ENCODE measurements at regions not wholly inside any gene's neighbourhood (a gene's known extent, or its start where the extent isn't known, plus 50 kb on each side); places are given as distances from the start of the nearest gene placed in this dataset.
"Not testable (repeated sequence)": the region's sequence is repeated elsewhere in the genome, so short reads cannot be mapped to it uniquely, and the experiment has no call there.

- peaks cover 13 to 19% of the 10 kb centered on the region in 2 donors for H3K27me3 Mint-ChIP-seq
Measured at GRCh38 chr17:27951872-27952271, 58.7 kb upstream of the LYRM9 start.

GRCh38 chr17:27952366-27952765, 59.2 kb upstream of the LYRM9 start:
- no peak overlapping the region for H3K27ac ChIP-seq (ENCODE audit: low read depth, low read length)
- Mint-ChIP-seq H3K27ac (peak overlapping the region in 1 of 7 donors; percentile 63), H3K36me3 (no peaks in the 10 kb centered on the region), H3K9me3 (no peaks in the 10 kb centered on the region), H3K27me3 (peaks cover 13 to 19% of the 10 kb centered on the region in 2 donors), H3K4me3 (no peak overlapping the region), H3K4me1 (no peaks in the 10 kb centered on the region)
- H3K27me3 ChIP-seq (ENCODE audit: insufficient read depth, low read length) = no peaks in the 10 kb centered on the region
- POLR2A ChIA-PET (ENCODE audit: partially characterized antibody) = no interaction called here
- H3K36me3 ChIP-seq (ENCODE audit: insufficient read depth, low read length) = no peaks in the 10 kb centered on the region
- no peaks in the 10 kb centered on the region for H3K9me3 ChIP-seq (ENCODE audit: control insufficient read depth in 1 of 2, low read length in 2 of 2)
- H3K4me1 ChIP-seq (ENCODE audit: insufficient read depth, low read length) = no peaks in the 10 kb centered on the region
- H3K4me3 ChIP-seq (ENCODE audit: low read length in 2 of 2) = no peak overlapping the region
- no peak for DNase-seq
- CTCF ChIA-PET (ENCODE audit: partially characterized antibody) = no interaction called here
- intact Hi-C loops (cut with micrococcal nuclease) = no loop called here

More at GRCh38 chr17:27951872-27952271, 58.7 kb upstream of the LYRM9 start:
- Mint-ChIP-seq H3K4me3 (no peak overlapping the region), H3K4me1 (no peaks in the 10 kb centered on the region), H3K27ac (no peak overlapping the region), H3K36me3 (no peaks in the 10 kb centered on the region), H3K9me3 (no peaks in the 10 kb centered on the region)
- DNase-seq = no peak
- H3K9me3 ChIP-seq (ENCODE audit: control insufficient read depth in 1 of 2, low read length in 2 of 2) = no peaks in the 10 kb centered on the region
- POLR2A ChIA-PET (ENCODE audit: partially characterized antibody) = no interaction called here
- no peaks in the 10 kb centered on the region for H3K36me3 ChIP-seq (ENCODE audit: insufficient read depth, low read length)
- no peak overlapping the region for H3K4me3 ChIP-seq (ENCODE audit: low read length in 2 of 2)
- CTCF ChIA-PET (ENCODE audit: partially characterized antibody) = no interaction called here
- no peaks in the 10 kb centered on the region for H3K4me1 ChIP-seq (ENCODE audit: insufficient read depth, low read length)
- no peaks in the 10 kb centered on the region for H3K27me3 ChIP-seq (ENCODE audit: insufficient read depth, low read length)
- H3K27ac ChIP-seq (ENCODE audit: low read depth, low read length) = no peak overlapping the region
- intact Hi-C loops (cut with micrococcal nuclease) = no loop called here

- H3K9me3 ChIP-seq (ENCODE audit: control insufficient read depth in 1 of 2, low read length in 2 of 2) = no peaks in the 10 kb centered on the region
- ChIA-PET POLR2A (ENCODE audit: partially characterized antibody) (no interaction called here), CTCF (ENCODE audit: partially characterized antibody) (no interaction called here)
- no peaks in the 10 kb centered on the region for H3K27me3 ChIP-seq (ENCODE audit: insufficient read depth, low read length)
- Mint-ChIP-seq H3K36me3 (no peaks in the 10 kb centered on the region), H3K4me3 (no peak overlapping the region), H3K9me3 (no peaks in the 10 kb centered on the region), H3K27me3 (peaks cover 13 to 16% of the 10 kb centered on the region in 2 donors), H3K4me1 (no peaks in the 10 kb centered on the region), H3K27ac (peak overlapping the region in 1 of 7 donors; percentile 53)
- no peaks in the 10 kb centered on the region for H3K36me3 ChIP-seq (ENCODE audit: insufficient read depth, low read length)
- no peak for DNase-seq
- intact Hi-C loops (cut with micrococcal nuclease) = no loop called here
- no peak overlapping the region for H3K4me3 ChIP-seq (ENCODE audit: low read length in 2 of 2)
- H3K4me1 ChIP-seq (ENCODE audit: insufficient read depth, low read length) = no peaks in the 10 kb centered on the region
- H3K27ac ChIP-seq (ENCODE audit: low read depth, low read length) = no peak overlapping the region
Measured at GRCh38 chr17:27954548-27955495, 61.7 kb upstream of the LYRM9 start.

- Histone ChIP-seq H3K9me3 (ENCODE audit: control insufficient read depth in 1 of 2, low read length in 2 of 2) (no peaks in the 10 kb centered on the region), H3K4me3 (ENCODE audit: low read length in 2 of 2) (no peak overlapping the region), H3K36me3 (ENCODE audit: insufficient read depth, low read length) (no peaks in the 10 kb centered on the region), H3K27ac (ENCODE audit: low read depth, low read length) (no peak overlapping the region), H3K27me3 (ENCODE audit: insufficient read depth, low read length) (no peaks in the 10 kb centered on the region), H3K4me1 (ENCODE audit: insufficient read depth, low read length) (no peaks in the 10 kb centered on the region)
- POLR2A ChIA-PET (ENCODE audit: partially characterized antibody) = no interaction called here
- no peak for DNase-seq
- Mint-ChIP-seq H3K4me3 (no peak overlapping the region), H3K9me3 (no peaks in the 10 kb centered on the region), H3K4me1 (no peaks in the 10 kb centered on the region), H3K27me3 (peaks cover 6 to 13% of the 10 kb centered on the region in 2 donors), H3K27ac (no peak overlapping the region), H3K36me3 (no peaks in the 10 kb centered on the region)
- intact Hi-C loops (cut with micrococcal nuclease) = no loop called here
- CTCF ChIA-PET (ENCODE audit: partially characterized antibody) = no interaction called here
Measured at GRCh38 chr17:27956601-27957445, 63.7 kb upstream of the LYRM9 start.

GRCh38 chr17:27957446-27957793, 64.3 kb upstream of the LYRM9 start:
- H3K36me3 ChIP-seq (ENCODE audit: insufficient read depth, low read length); H3K4me1 Mint-ChIP-seq; CTCF ChIA-PET (ENCODE audit: partially characterized antibody); H3K4me3 Mint-ChIP-seq; H3K27ac ChIP-seq (ENCODE audit: low read depth, low read length); H3K36me3 Mint-ChIP-seq; H3K9me3 ChIP-seq (ENCODE audit: control insufficient read depth in 1 of 2, low read length in 2 of 2); POLR2A ChIA-PET (ENCODE audit: partially characterized antibody); DNase-seq; H3K9me3 Mint-ChIP-seq; intact Hi-C loops (cut with micrococcal nuclease); H3K4me1 ChIP-seq (ENCODE audit: insufficient read depth, low read length); H3K27me3 ChIP-seq (ENCODE audit: insufficient read depth, low read length); H3K4me3 ChIP-seq (ENCODE audit: low read length in 2 of 2): not testable (repeated sequence)
- Mint-ChIP-seq H3K27me3 (peaks cover 6 to 14% of the 10 kb centered on the region in 2 donors), H3K27ac (peak overlapping the region in 1 of 7 donors; percentile 19)

- H3K27ac ChIP-seq (ENCODE audit: low read depth, low read length) = no peak overlapping the region
- intact Hi-C loops (cut with micrococcal nuclease) = no loop called here
- Mint-ChIP-seq H3K27me3 (peaks cover 1 to 6% of the 10 kb centered on the region in 2 donors), H3K9me3 (no peaks in the 10 kb centered on the region), H3K36me3 (no peaks in the 10 kb centered on the region), H3K4me1 (no peaks in the 10 kb centered on the region), H3K4me3 (no peak overlapping the region), H3K27ac (no peak overlapping the region)
- ChIA-PET CTCF (ENCODE audit: partially characterized antibody) (no interaction called here), POLR2A (ENCODE audit: partially characterized antibody) (no interaction called here)
- H3K4me3 ChIP-seq (ENCODE audit: low read length in 2 of 2) = no peak overlapping the region
- no peaks in the 10 kb centered on the region for H3K36me3 ChIP-seq (ENCODE audit: insufficient read depth, low read length)
- no peaks in the 10 kb centered on the region for H3K4me1 ChIP-seq (ENCODE audit: insufficient read depth, low read length)
- no peak for DNase-seq
- H3K27me3 ChIP-seq (ENCODE audit: insufficient read depth, low read length) = no peaks in the 10 kb centered on the region
- H3K9me3 ChIP-seq (ENCODE audit: control insufficient read depth in 1 of 2, low read length in 2 of 2) = no peaks in the 10 kb centered on the region
Measured at GRCh38 chr17:27958708-27959381, 65.7 kb upstream of the LYRM9 start.

- Mint-ChIP-seq H3K4me3 (no peak overlapping the region), H3K27me3 (peaks cover 1 to 5% of the 10 kb centered on the region in 2 donors), H3K4me1 (no peaks in the 10 kb centered on the region), H3K27ac (no peak overlapping the region), H3K36me3 (no peaks in the 10 kb centered on the region), H3K9me3 (no peaks in the 10 kb centered on the region)
- H3K4me1 ChIP-seq (ENCODE audit: insufficient read depth, low read length) = no peaks in the 10 kb centered on the region
- H3K27me3 ChIP-seq (ENCODE audit: insufficient read depth, low read length) = no peaks in the 10 kb centered on the region
- intact Hi-C loops (cut with micrococcal nuclease) = no loop called here
- H3K36me3 ChIP-seq (ENCODE audit: insufficient read depth, low read length) = no peaks in the 10 kb centered on the region
- no peak overlapping the region for H3K27ac ChIP-seq (ENCODE audit: low read depth, low read length)
- no peak overlapping the region for H3K4me3 ChIP-seq (ENCODE audit: low read length in 2 of 2)
- CTCF ChIA-PET (ENCODE audit: partially characterized antibody) = no interaction called here
- POLR2A ChIA-PET (ENCODE audit: partially characterized antibody) = no interaction called here
- no peaks in the 10 kb centered on the region for H3K9me3 ChIP-seq (ENCODE audit: control insufficient read depth in 1 of 2, low read length in 2 of 2)
- DNase-seq = no peak
Measured at GRCh38 chr17:27959382-27959709, 66.2 kb upstream of the LYRM9 start.
